Lower leg skin (tissue), 3 donors: ENCODE measurements at regions not wholly inside any gene's neighbourhood (a gene's known extent, or its start where the extent isn't known, plus 50 kb on each side); places are given as distances from the start of the nearest gene placed in this dataset.

ENCODE experiments used
- CTCF ChIP-seq, 3 donors: fragments of 450-650 bp; IDR thresholded peaks; one replicate each; pipeline ENCODE4 v1.5.1; 2016; ENCODE audit warnings: antibody characterized with exemption in 3 of 3, mild to moderate bottlenecking in 3 of 3, moderate library complexity in 2 of 3
- POLR2A ChIP-seq, 2 donors: fragments of 450-650 bp; IDR thresholded peaks; one replicate each; pipeline ENCODE4 v1.6.1; 2016 to 2017; ENCODE audit warnings: antibody characterized with exemption in 2 of 2, mild to moderate bottlenecking in 1 of 2, moderate library complexity in 1 of 2

GRCh38 chr10:9238041-9238440, 1183.6 kb downstream of the GATA3 start:
- TF ChIP-seq CTCF (IDR thresholded peaks at IDR 0.05) (no peak), POLR2A (IDR thresholded peaks at IDR 0.05) (no peak)
